HG03064 (cell line): ENCODE measurements at regions not wholly inside any gene's neighbourhood (a gene's known extent, or its start where the extent isn't known, plus 50 kb on each side); places are given as distances from the start of the nearest gene placed in this dataset.
"Not testable (repeated sequence)": the region's sequence is repeated elsewhere in the genome, so short reads cannot be mapped to it uniquely, and the experiment has no call there.

Experiments
- ATAC-seq: cut with Tn5 transposase; IDR thresholded peaks from one replicate; pipeline ENCODE4 v1.9.1; 2021; ENCODE audit warnings: low read depth; ENCODE audit not compliant: unreplicated experiment

GRCh38 chr15:92820236-92821021, 79.7 kb upstream of the CHD2 start:
- peak; percentile 60 for ATAC-seq

- no peak for ATAC-seq
Observed at GRCh38 chr15:92821491-92822116, 78.5 kb upstream of the CHD2 start.

- no peak for ATAC-seq
Observed at GRCh38 chr15:92822216-92823144, 77.6 kb upstream of the CHD2 start.

GRCh38 chr15:92825985-92826384, 74.1 kb upstream of the CHD2 start:
- ATAC-seq, result no peak

GRCh38 chr15:92827991-92828390, 72.1 kb upstream of the CHD2 start:
- not testable (repeated sequence) for ATAC-seq

GRCh38 chr15:92829875-92830274, 70.2 kb upstream of the CHD2 start:
- ATAC-seq, result no peak

- ATAC-seq, result no peak
Observed at GRCh38 chr15:92831336-92831654, 68.8 kb upstream of the CHD2 start.

- ATAC-seq, result peak; percentile 97
Observed at GRCh38 chr15:92831655-92832328, 68.3 kb upstream of the CHD2 start.

- ATAC-seq, result no peak
Observed at GRCh38 chr15:92833106-92833433, 67.1 kb upstream of the CHD2 start.

- ATAC-seq, result no peak
Observed at GRCh38 chr15:92833493-92834271, 66.4 kb upstream of the CHD2 start.

- peak; percentile 89 for ATAC-seq
Observed at GRCh38 chr15:92839696-92840095, 60.4 kb upstream of the CHD2 start.

- ATAC-seq, result no peak
Observed at GRCh38 chr15:92840149-92840548, 60.0 kb upstream of the CHD2 start.

- ATAC-seq, result no peak
Observed at GRCh38 chr15:92843326-92843725, 56.8 kb upstream of the CHD2 start.

- no peak for ATAC-seq
Observed at GRCh38 chr15:92843814-92844213, 56.3 kb upstream of the CHD2 start.

GRCh38 chr15:92845126-92845508, 55.0 kb upstream of the CHD2 start:
- peak; percentile 64 for ATAC-seq

GRCh38 chr15:92846741-92847140, 53.4 kb upstream of the CHD2 start:
- no peak for ATAC-seq

- ATAC-seq, result no peak
Observed at GRCh38 chr15:92847841-92848240, 52.3 kb upstream of the CHD2 start.

- no peak for ATAC-seq
Observed at GRCh38 chr15:92848464-92848851, 51.7 kb upstream of the CHD2 start.

- ATAC-seq, result no peak
Observed at GRCh38 chr15:92848852-92849598, 51.1 kb upstream of the CHD2 start.
